ENCODE measurements at regions not wholly inside any gene's neighbourhood (a gene's known extent, or its start where the extent isn't known, plus 50 kb on each side); places are given as distances from the start of the nearest gene placed in this dataset.
A peak's percentile ranks its signal among the peaks of the same experiment; 100 is the strongest.
"Not testable (repeated sequence)": the region's sequence is repeated elsewhere in the genome, so short reads cannot be mapped to it uniquely, and the experiment has no call there.

- no peaks in the 10 kb centered on the region for H3K27me3 ChIP-seq (ENCODE audit: control insufficient read depth, insufficient read depth, low read length)
- H3K9me3 ChIP-seq (replicated peaks; ENCODE audit: control insufficient read depth, low read depth, low read length): peaks cover 5% of the 10 kb centered on the region
- no peaks in the 10 kb centered on the region for H3K36me3 ChIP-seq (ENCODE audit: control insufficient read depth, insufficient read depth, low read length)
- H3K27ac ChIP-seq (ENCODE audit: low read length): no peak overlapping the region
- no peak for DNase-seq
- H3K4me3 ChIP-seq (ENCODE audit: low read length): no peak overlapping the region
- no peaks in the 10 kb centered on the region for H3K4me1 ChIP-seq (ENCODE audit: control insufficient read depth, insufficient read depth, low read length)
Observed at GRCh38 chr4:99735822-99736221, 78.2 kb upstream of the C4orf54 start.

- WGBS (ENCODE audit: insufficient coverage): 76% methylated on average over 2 of the region's 2 CpGs
- Histone ChIP-seq H3K4me1 (ENCODE audit: control insufficient read depth, insufficient read depth, low read length) (no peaks in the 10 kb centered on the region), H3K9me3 (replicated peaks; ENCODE audit: control insufficient read depth, low read depth, low read length) (peaks cover 5% of the 10 kb centered on the region), H3K36me3 (ENCODE audit: control insufficient read depth, insufficient read depth, low read length) (no peaks in the 10 kb centered on the region), H3K27ac (ENCODE audit: low read length) (no peak overlapping the region), H3K4me3 (ENCODE audit: low read length) (no peak overlapping the region), H3K27me3 (ENCODE audit: control insufficient read depth, insufficient read depth, low read length) (no peaks in the 10 kb centered on the region)
- DNase-seq: no peak
Observed at GRCh38 chr4:99734583-99735322, 77.1 kb upstream of the C4orf54 start.

- H3K27ac ChIP-seq (ENCODE audit: low read length); H3K27me3 ChIP-seq (ENCODE audit: control insufficient read depth, insufficient read depth, low read length); DNase-seq; H3K9me3 ChIP-seq (replicated peaks; ENCODE audit: control insufficient read depth, low read depth, low read length); H3K36me3 ChIP-seq (ENCODE audit: control insufficient read depth, insufficient read depth, low read length); H3K4me1 ChIP-seq (ENCODE audit: control insufficient read depth, insufficient read depth, low read length); H3K4me3 ChIP-seq (ENCODE audit: low read length): not testable (repeated sequence)
- 60% methylated on average over 4 of the region's 4 CpGs for WGBS (ENCODE audit: insufficient coverage)
Observed at GRCh38 chr4:99733455-99733854, 75.8 kb upstream of the C4orf54 start.

GRCh38 chr4:99729186-99729585 is 71.6 kb upstream of the C4orf54 start:
- H3K4me1 ChIP-seq (ENCODE audit: control insufficient read depth, insufficient read depth, low read length): no peaks in the 10 kb centered on the region
- no peaks in the 10 kb centered on the region for H3K36me3 ChIP-seq (ENCODE audit: control insufficient read depth, insufficient read depth, low read length)
- WGBS (ENCODE audit: insufficient coverage): no CpG with 5 or more reads among the region's 1 CpG
- H3K27ac ChIP-seq (ENCODE audit: low read length): no peak overlapping the region
- H3K27me3 ChIP-seq (ENCODE audit: control insufficient read depth, insufficient read depth, low read length): no peaks in the 10 kb centered on the region
- no peak overlapping the region for H3K4me3 ChIP-seq (ENCODE audit: low read length)
- no peak for DNase-seq
- no peaks in the 10 kb centered on the region for H3K9me3 ChIP-seq (replicated peaks; ENCODE audit: control insufficient read depth, low read depth, low read length)

- Histone ChIP-seq H3K4me3 (ENCODE audit: low read length) (no peak overlapping the region), H3K9me3 (replicated peaks; ENCODE audit: control insufficient read depth, low read depth, low read length) (no peaks in the 10 kb centered on the region), H3K4me1 (ENCODE audit: control insufficient read depth, insufficient read depth, low read length) (peaks cover 12% of the 10 kb centered on the region), H3K27me3 (ENCODE audit: control insufficient read depth, insufficient read depth, low read length) (no peaks in the 10 kb centered on the region), H3K27ac (ENCODE audit: low read length) (no peak overlapping the region), H3K36me3 (ENCODE audit: control insufficient read depth, insufficient read depth, low read length) (no peaks in the 10 kb centered on the region)
- DNase-seq: peak; percentile 22
Observed at GRCh38 chr4:99724067-99724466, 66.4 kb upstream of the C4orf54 start.

- Histone ChIP-seq H3K4me3 (ENCODE audit: low read length) (no peak overlapping the region), H3K27me3 (ENCODE audit: control insufficient read depth, insufficient read depth, low read length) (no peaks in the 10 kb centered on the region)
- 17% methylated on average over 2 of the region's 3 CpGs for WGBS (ENCODE audit: insufficient coverage)
Observed at GRCh38 chr4:99723612-99724011, 66.0 kb upstream of the C4orf54 start.

GRCh38 chr4:99722725-99723124 is 65.1 kb upstream of the C4orf54 start:
- H3K27ac ChIP-seq (ENCODE audit: low read length): no peak overlapping the region

More at GRCh38 chr4:99723612-99724011, 66.0 kb upstream of the C4orf54 start:
- H3K9me3 ChIP-seq (replicated peaks; ENCODE audit: control insufficient read depth, low read depth, low read length): no peaks in the 10 kb centered on the region
- no peaks in the 10 kb centered on the region for H3K36me3 ChIP-seq (ENCODE audit: control insufficient read depth, insufficient read depth, low read length)
- H3K4me1 ChIP-seq (ENCODE audit: control insufficient read depth, insufficient read depth, low read length): peaks cover 12% of the 10 kb centered on the region
- no peak overlapping the region for H3K27ac ChIP-seq (ENCODE audit: low read length)
- peak; percentile 62 for DNase-seq

GRCh38 chr4:99722006-99722405 is 64.4 kb upstream of the C4orf54 start:
- peaks cover 12% of the 10 kb centered on the region for H3K4me1 ChIP-seq (ENCODE audit: control insufficient read depth, insufficient read depth, low read length)
- no peak overlapping the region for H3K4me3 ChIP-seq (ENCODE audit: low read length)
- no peaks in the 10 kb centered on the region for H3K9me3 ChIP-seq (replicated peaks; ENCODE audit: control insufficient read depth, low read depth, low read length)
- DNase-seq: no peak
- WGBS (ENCODE audit: insufficient coverage): 100% methylated on average over 1 of the region's 1 CpG
- no peak overlapping the region for H3K27ac ChIP-seq (ENCODE audit: low read length)
- H3K27me3 ChIP-seq (ENCODE audit: control insufficient read depth, insufficient read depth, low read length): no peaks in the 10 kb centered on the region
- no peaks in the 10 kb centered on the region for H3K36me3 ChIP-seq (ENCODE audit: control insufficient read depth, insufficient read depth, low read length)

More at GRCh38 chr4:99722725-99723124, 65.1 kb upstream of the C4orf54 start:
- H3K36me3 ChIP-seq (ENCODE audit: control insufficient read depth, insufficient read depth, low read length): no peaks in the 10 kb centered on the region
- peak; percentile 27 for DNase-seq
- H3K27me3 ChIP-seq (ENCODE audit: control insufficient read depth, insufficient read depth, low read length): no peaks in the 10 kb centered on the region
- H3K4me3 ChIP-seq (ENCODE audit: low read length): no peak overlapping the region
- H3K4me1 ChIP-seq (ENCODE audit: control insufficient read depth, insufficient read depth, low read length): peaks cover 12% of the 10 kb centered on the region
- no peaks in the 10 kb centered on the region for H3K9me3 ChIP-seq (replicated peaks; ENCODE audit: control insufficient read depth, low read depth, low read length)
- WGBS (ENCODE audit: insufficient coverage): no CpG with 5 or more reads among the region's 4 CpGs

- no peak for DNase-seq
- Histone ChIP-seq H3K27ac (ENCODE audit: low read length) (no peak overlapping the region), H3K4me3 (ENCODE audit: low read length) (no peak overlapping the region), H3K27me3 (ENCODE audit: control insufficient read depth, insufficient read depth, low read length) (no peaks in the 10 kb centered on the region), H3K36me3 (ENCODE audit: control insufficient read depth, insufficient read depth, low read length) (no peaks in the 10 kb centered on the region), H3K4me1 (ENCODE audit: control insufficient read depth, insufficient read depth, low read length) (peaks cover 12% of the 10 kb centered on the region), H3K9me3 (replicated peaks; ENCODE audit: control insufficient read depth, low read depth, low read length) (no peaks in the 10 kb centered on the region)
Observed at GRCh38 chr4:99720206-99720605, 62.6 kb upstream of the C4orf54 start.

- Histone ChIP-seq H3K4me1 (ENCODE audit: control insufficient read depth, insufficient read depth, low read length) (no peaks in the 10 kb centered on the region), H3K4me3 (ENCODE audit: low read length) (no peak overlapping the region), H3K36me3 (ENCODE audit: control insufficient read depth, insufficient read depth, low read length) (no peaks in the 10 kb centered on the region), H3K27me3 (ENCODE audit: control insufficient read depth, insufficient read depth, low read length) (no peaks in the 10 kb centered on the region), H3K27ac (ENCODE audit: low read length) (no peak overlapping the region), H3K9me3 (replicated peaks; ENCODE audit: control insufficient read depth, low read depth, low read length) (no peaks in the 10 kb centered on the region)
- DNase-seq: no peak
- no CpG with 5 or more reads among the region's 1 CpG for WGBS (ENCODE audit: insufficient coverage)
Observed at GRCh38 chr4:99716996-99717395, 59.4 kb upstream of the C4orf54 start.

GRCh38 chr4:99715286-99715685 is 57.7 kb upstream of the C4orf54 start:
- H3K27ac ChIP-seq (ENCODE audit: low read length): no peak overlapping the region

More at GRCh38 chr4:99715286-99715685, 57.7 kb upstream of the C4orf54 start:
- Histone ChIP-seq H3K4me3 (ENCODE audit: low read length) (no peak overlapping the region), H3K36me3 (ENCODE audit: control insufficient read depth, insufficient read depth, low read length) (no peaks in the 10 kb centered on the region), H3K9me3 (replicated peaks; ENCODE audit: control insufficient read depth, low read depth, low read length) (no peaks in the 10 kb centered on the region), H3K4me1 (ENCODE audit: control insufficient read depth, insufficient read depth, low read length) (no peaks in the 10 kb centered on the region), H3K27me3 (ENCODE audit: control insufficient read depth, insufficient read depth, low read length) (no peaks in the 10 kb centered on the region)
- DNase-seq: no peak
